Type B pancreatic cell (in vitro differentiated cells): ENCODE measurements at regions not wholly inside any gene's neighbourhood (a gene's known extent, or its start where the extent isn't known, plus 50 kb on each side); places are given as distances from the start of the nearest gene placed in this dataset.
"Not testable (repeated sequence)": the region's sequence is repeated elsewhere in the genome, so short reads cannot be mapped to it uniquely, and the experiment has no call there.

ENCODE experiments used
- DNase-seq: peaks from one replicate; pipeline ENCODE4 v3.0.0; 2021; ENCODE audit warnings: mixed read lengths; ENCODE audit not compliant: unreplicated experiment; ENCODE audit errors: extremely low spot score
- H3K27ac Mint-ChIP-seq: 2 replicates; pipeline ENCODE4 v1.8.0; 2021; ENCODE audit warnings: mild to moderate bottlenecking, mixed read lengths
- H3K27me3 Mint-ChIP-seq: 2 replicates; pipeline ENCODE4 v1.8.0; 2021; ENCODE audit warnings: mixed read lengths
- H3K36me3 Mint-ChIP-seq: 2 replicates; pipeline ENCODE4 v1.8.0; 2021; ENCODE audit warnings: mixed read lengths
- H3K4me1 Mint-ChIP-seq: one replicate; pipeline ENCODE4 v1.8.0; 2021; ENCODE audit warnings: mixed read lengths; ENCODE audit not compliant: unreplicated experiment
- H3K4me3 Mint-ChIP-seq: 2 replicates; pipeline ENCODE4 v1.8.0; 2021; ENCODE audit warnings: mild to moderate bottlenecking, mixed read lengths
- H3K9me3 Mint-ChIP-seq: 2 replicates; pipeline ENCODE4 v1.8.0; 2021; ENCODE audit warnings: mixed read lengths

- not testable (repeated sequence) for H3K27ac Mint-ChIP-seq, H3K4me3 Mint-ChIP-seq, H3K4me1 Mint-ChIP-seq, H3K9me3 Mint-ChIP-seq, DNase-seq, H3K27me3 Mint-ChIP-seq, H3K36me3 Mint-ChIP-seq
Measured at GRCh38 chr1:120298487-120298886, 116.3 kb upstream of the NBPF8 start.

- H3K36me3 Mint-ChIP-seq, H3K27me3 Mint-ChIP-seq, H3K4me3 Mint-ChIP-seq, H3K27ac Mint-ChIP-seq, DNase-seq, H3K4me1 Mint-ChIP-seq, H3K9me3 Mint-ChIP-seq: not testable (repeated sequence)
Measured at GRCh38 chr1:120297345-120297953, 117.4 kb upstream of the NBPF8 start.

DNA sequence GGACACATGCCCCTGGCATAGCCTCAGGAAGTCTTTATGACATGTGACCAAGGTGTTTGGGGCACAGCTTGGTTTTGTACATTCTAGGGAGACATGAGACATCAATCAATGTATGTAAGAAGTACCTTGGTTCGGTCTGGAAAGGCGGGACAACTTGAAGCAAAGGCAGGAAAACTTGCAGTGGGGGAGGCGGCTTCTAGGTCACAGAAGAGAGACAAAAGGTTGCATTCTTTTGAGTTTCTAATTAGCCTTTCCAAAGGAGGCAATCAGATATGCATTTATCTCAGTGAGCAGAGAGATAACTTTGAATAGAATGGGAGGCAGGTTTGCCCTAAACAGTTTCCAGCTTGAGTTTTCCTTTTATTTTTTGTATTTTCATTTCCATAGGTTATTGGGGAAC lies 113.8 kb upstream of the SEC22B start:
- H3K4me3 Mint-ChIP-seq, H3K9me3 Mint-ChIP-seq, H3K27me3 Mint-ChIP-seq, DNase-seq, H3K27ac Mint-ChIP-seq, H3K4me1 Mint-ChIP-seq, H3K36me3 Mint-ChIP-seq: not testable (repeated sequence)

DNA sequence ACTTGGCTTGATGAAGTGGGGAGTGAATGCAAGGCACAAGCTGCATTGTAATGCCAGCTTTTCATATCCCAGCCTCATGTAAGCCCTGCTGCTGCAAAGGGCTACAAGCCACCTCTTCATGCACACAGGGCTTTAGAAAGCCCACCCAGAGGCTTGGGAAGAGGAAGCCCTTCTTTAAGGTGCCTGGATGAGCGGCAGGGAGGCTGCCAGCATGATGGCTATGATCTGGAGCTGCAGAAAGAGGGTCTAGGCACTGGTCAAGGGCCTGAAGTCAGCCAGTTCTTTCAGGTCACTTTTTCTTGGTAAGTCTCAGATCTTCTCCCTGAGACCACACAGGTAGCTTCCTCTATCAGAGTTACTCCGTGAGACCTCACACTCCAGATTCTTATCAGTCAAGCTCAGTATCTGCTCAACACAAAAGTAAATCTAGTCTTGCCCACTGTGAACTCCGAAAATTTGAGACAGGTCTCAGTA lies 113.3 kb upstream of the SEC22B start:
- H3K27me3 Mint-ChIP-seq, H3K9me3 Mint-ChIP-seq, H3K4me1 Mint-ChIP-seq, H3K4me3 Mint-ChIP-seq, DNase-seq, H3K36me3 Mint-ChIP-seq, H3K27ac Mint-ChIP-seq: not testable (repeated sequence)

DNA sequence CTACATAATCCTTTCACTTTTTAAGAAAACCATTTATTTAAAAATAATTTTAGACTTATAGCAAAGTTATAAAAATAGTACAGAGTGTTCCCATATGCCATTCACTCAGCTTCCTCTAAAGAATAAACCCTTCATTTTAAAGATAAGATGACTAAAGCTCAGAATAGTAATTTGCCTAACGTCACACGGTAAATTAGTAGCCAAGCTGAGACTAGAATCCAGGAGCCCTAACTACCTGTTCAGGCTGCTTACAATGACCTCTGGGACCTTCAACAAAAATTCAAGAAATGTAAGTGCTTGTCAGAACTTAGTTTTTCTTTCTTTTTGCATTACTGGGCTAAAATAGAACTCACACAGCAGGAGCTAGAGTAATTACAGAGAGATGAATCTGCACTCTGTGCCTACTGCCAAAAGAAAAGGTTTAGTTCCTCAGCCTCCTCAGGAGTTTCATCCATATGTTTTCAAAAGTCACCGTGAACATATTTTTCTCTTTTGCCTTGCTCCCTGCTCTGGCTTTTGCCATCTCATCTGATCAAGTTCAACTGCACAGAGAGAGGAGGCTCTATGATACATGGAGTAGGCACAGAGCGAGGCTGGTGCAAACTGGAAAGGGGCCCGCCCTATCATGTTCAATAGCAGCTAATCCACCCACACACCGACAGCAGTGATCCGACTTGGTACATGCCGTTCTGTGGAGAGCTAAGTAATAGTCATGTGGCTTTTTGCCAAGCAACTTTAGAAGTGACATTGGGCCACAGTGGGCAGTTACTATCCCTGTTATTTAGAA lies 112.7 kb upstream of the SEC22B start:
- H3K4me3 Mint-ChIP-seq, H3K9me3 Mint-ChIP-seq, H3K4me1 Mint-ChIP-seq, H3K27ac Mint-ChIP-seq, H3K27me3 Mint-ChIP-seq, DNase-seq, H3K36me3 Mint-ChIP-seq: not testable (repeated sequence)

DNA sequence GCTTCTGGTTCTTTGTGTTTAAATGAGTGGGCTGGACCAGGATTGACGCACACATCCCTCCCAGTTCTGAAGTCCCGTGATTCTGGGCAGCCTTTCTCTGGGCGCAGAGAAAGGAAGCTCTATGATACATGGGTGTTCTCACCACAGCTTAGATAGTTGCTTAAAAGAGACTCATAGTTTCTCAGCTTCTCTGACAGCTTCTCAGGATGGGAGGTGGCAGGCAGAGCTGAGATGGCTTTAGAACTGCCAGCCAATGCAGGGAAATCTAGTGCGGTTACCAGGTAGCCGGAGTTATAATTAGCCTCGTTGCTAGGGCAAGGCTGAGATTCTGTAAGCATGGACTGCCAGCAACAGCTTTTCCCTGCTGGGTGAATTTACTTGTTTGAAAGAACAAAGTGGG lies 111.8 kb upstream of the SEC22B start:
- H3K36me3 Mint-ChIP-seq, H3K27me3 Mint-ChIP-seq, DNase-seq, H3K27ac Mint-ChIP-seq, H3K4me1 Mint-ChIP-seq, H3K4me3 Mint-ChIP-seq, H3K9me3 Mint-ChIP-seq: not testable (repeated sequence)

GRCh38 chr1:120282744-120283464 lies 106.6 kb upstream of the SEC22B start:
- DNase-seq, H3K27me3 Mint-ChIP-seq, H3K4me3 Mint-ChIP-seq, H3K4me1 Mint-ChIP-seq, H3K27ac Mint-ChIP-seq, H3K36me3 Mint-ChIP-seq, H3K9me3 Mint-ChIP-seq: not testable (repeated sequence)

DNA sequence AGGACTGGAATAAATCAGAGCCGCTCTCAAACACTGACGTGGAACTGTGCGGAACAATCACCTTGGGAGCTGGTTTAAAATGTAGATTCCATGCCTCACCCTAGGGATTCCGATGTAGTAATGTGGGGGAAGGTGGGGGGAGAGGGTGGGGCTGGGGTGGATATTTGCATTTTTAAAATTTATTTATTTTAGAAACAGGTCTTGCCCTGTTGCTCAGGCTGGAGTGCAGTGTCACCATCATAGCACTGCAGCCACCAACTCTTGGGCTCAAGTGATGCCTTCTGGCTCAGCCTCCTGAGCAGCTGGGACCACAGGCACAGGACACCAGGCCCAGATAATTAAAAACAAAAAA lies 101.9 kb upstream of the SEC22B start:
- not testable (repeated sequence) for H3K9me3 Mint-ChIP-seq, H3K36me3 Mint-ChIP-seq, H3K4me3 Mint-ChIP-seq, H3K27ac Mint-ChIP-seq, H3K4me1 Mint-ChIP-seq, H3K27me3 Mint-ChIP-seq, DNase-seq

- DNase-seq, H3K4me1 Mint-ChIP-seq, H3K27ac Mint-ChIP-seq, H3K9me3 Mint-ChIP-seq, H3K27me3 Mint-ChIP-seq, H3K36me3 Mint-ChIP-seq, H3K4me3 Mint-ChIP-seq: not testable (repeated sequence)
Measured at GRCh38 chr1:120277428-120278258, 101.3 kb upstream of the SEC22B start.

DNA sequence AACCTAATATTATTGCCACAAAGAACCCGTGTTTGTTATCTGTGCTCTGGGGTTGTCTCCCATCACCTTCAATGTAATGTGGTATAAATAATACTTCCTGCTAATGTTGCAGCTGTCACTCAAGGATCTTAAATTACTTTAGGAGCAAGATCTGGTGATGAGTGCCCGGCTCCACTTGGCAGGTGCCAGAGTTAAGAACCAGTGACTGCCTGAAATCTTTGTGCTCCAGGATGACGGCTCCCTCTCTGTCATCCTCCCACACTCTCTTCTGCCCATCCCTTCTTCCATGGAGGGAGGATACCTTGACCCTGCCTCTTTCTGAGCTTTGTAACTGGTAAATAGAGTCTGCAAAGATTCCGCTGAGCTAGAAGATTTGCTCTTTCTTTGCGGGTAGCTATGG lies 100.4 kb upstream of the SEC22B start:
- not testable (repeated sequence) for H3K27me3 Mint-ChIP-seq, H3K36me3 Mint-ChIP-seq, DNase-seq, H3K4me3 Mint-ChIP-seq, H3K27ac Mint-ChIP-seq, H3K4me1 Mint-ChIP-seq, H3K9me3 Mint-ChIP-seq

GRCh38 chr1:120274438-120274837 lies 98.1 kb upstream of the SEC22B start:
- not testable (repeated sequence) for H3K36me3 Mint-ChIP-seq

DNA sequence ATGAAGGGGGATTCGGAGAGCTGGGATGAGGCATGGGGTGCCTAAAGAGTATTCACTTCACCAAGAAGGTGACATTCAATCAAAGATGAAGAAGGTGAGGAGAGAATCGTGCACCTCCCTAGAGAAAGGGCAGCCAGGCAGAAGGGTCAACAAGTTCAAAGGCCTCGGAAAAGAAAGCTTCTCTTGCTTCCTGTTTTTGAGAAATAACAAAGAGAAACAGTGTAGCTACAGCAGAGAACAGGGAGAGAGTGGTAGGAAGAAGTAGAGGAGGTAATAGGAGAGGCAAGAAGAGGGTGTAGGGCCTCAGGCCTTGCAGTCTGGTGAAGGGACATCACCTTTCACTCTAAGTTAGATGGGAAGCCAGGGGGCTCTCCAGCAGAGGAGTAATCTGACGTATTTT lies 97.0 kb upstream of the SEC22B start:
- H3K27me3 Mint-ChIP-seq, H3K4me3 Mint-ChIP-seq, DNase-seq, H3K36me3 Mint-ChIP-seq, H3K4me1 Mint-ChIP-seq, H3K9me3 Mint-ChIP-seq, H3K27ac Mint-ChIP-seq: not testable (repeated sequence)

More at GRCh38 chr1:120274438-120274837, 98.1 kb upstream of the SEC22B start:
- H3K4me1 Mint-ChIP-seq, H3K9me3 Mint-ChIP-seq, DNase-seq, H3K4me3 Mint-ChIP-seq, H3K27ac Mint-ChIP-seq, H3K27me3 Mint-ChIP-seq: not testable (repeated sequence)

DNA sequence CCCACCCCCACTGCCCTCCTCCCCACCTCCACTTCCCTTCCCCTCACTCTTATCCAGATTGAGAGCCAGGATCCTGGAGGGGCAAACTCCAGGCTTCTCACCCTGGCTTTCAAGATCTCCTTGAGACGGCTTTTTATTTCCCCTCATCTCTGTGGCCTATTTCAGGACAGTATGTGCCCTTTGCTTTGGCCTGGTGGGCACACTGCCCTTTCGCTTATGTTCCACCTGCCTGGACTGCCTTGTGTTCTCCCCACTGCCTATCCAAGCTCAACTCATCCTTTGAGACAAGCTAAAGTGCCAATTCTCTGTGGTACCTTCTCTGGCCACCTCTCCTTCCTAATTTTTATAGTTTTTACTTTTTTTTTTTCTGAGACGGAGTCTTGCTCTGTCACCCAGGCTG lies 95.9 kb upstream of the SEC22B start:
- not testable (repeated sequence) for H3K27ac Mint-ChIP-seq, H3K4me1 Mint-ChIP-seq, H3K27me3 Mint-ChIP-seq, H3K4me3 Mint-ChIP-seq, H3K36me3 Mint-ChIP-seq, H3K9me3 Mint-ChIP-seq, DNase-seq
